HepG2 (cell line): ENCODE measurements at regions not wholly inside any gene's neighbourhood (a gene's known extent, or its start where the extent isn't known, plus 50 kb on each side); places are given as distances from the start of the nearest gene placed in this dataset.

ENCODE experiments used
- ELF1 ChIP-seq: sonication (generic); formaldehyde crosslinking; IDR thresholded peaks from 2 replicates; pipeline ENCODE4 v1.4.0; 2020; ENCODE audit warnings: missing genetic modification reagents
- FOXA1 ChIP-seq, 2 experiments: fragments of 450-650 bp in 1 of 2; sonication (generic) in 1 of 2; formaldehyde crosslinking in 1 of 2; IDR thresholded peaks; 2 replicates each; pipeline versions ENCODE4 v1.4.0 to v1.6.1; 2016 to 2020; ENCODE audit warnings: missing genetic modification reagents in 1 of 2
- FOXM1 ChIP-seq: sonication (generic); formaldehyde crosslinking; IDR thresholded peaks from 2 replicates; pipeline ENCODE4 v1.5.0; 2020; ENCODE audit warnings: missing genetic modification reagents
- TEAD2 ChIP-seq: sonication (generic); formaldehyde crosslinking; IDR thresholded peaks from 2 replicates; pipeline ENCODE4 v1.9.0; 2021; ENCODE audit warnings: missing genetic modification reagents
- TF ChIP-seq, protein P1 (sequence below), 2 experiments: IDR thresholded peaks; 2 replicates each; pipeline ENCODE4 v1.6.1; 2011 to 2012; ENCODE audit warnings: low read length in 2 of 2, borderline replicate concordance in 1 of 2, low read depth in 1 of 2, mild to moderate bottlenecking in 1 of 2, moderate library complexity in 1 of 2
- TF ChIP-seq, protein P2 (sequence below), 2 experiments: sonication (generic) in 1 of 2; formaldehyde crosslinking in 1 of 2; IDR thresholded peaks; 2 replicates each; pipeline versions ENCODE4 v1.5.1 to v1.6.1; 2011 to 2020; ENCODE audit warnings: borderline replicate concordance in 1 of 2, low read depth in 1 of 2, low read length in 1 of 2, mild to moderate bottlenecking in 1 of 2, missing genetic modification reagents in 1 of 2, moderate library complexity in 1 of 2
- TF ChIP-seq, protein P3 (sequence below): sonication (generic); formaldehyde crosslinking; IDR thresholded peaks from 2 replicates; pipeline ENCODE4 v1.4.0; 2020; ENCODE audit warnings: missing genetic modification reagents

DNA sequence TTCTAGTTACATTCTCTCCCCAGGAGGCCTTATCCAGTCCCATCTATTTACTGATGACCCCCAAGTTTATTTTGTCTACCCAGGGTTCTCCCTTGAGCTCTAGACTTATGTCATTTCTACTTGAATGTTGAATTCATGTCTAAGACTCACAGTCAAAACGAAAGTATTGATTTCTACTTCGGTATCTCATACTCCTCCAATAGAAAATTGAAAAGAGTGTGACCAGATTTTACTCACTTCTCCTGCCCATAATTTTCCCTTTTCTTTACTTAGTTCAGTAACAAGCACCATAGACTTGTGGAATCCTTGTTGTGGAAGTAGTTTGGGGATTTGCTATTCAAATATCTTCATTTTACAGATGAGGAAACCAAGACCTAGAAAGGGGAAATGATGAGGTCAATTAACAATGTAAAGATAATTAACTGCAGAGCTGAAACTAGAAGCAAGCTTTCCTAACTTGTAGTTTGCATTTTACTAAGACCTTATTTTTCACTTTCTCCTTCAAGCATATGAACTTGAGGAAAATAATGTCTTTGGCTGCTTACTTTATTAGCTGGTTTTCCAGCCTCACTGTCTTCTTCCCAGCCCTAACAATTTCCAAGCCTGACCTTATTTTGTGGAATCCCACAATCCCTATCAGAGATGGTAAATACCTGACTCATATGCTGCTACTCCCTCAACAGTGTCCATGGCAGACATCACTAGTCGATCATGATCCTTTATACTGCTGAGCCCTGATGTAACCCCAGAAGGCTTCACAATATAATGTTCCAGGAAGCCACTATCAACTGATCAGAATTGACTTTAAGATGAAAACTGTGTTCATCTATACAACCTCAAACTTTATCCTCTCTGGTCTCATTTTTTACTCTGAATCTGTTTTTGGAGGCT lies 123.9 kb upstream of the AGBL1 start:
- TF ChIP-seq, protein P1, sequence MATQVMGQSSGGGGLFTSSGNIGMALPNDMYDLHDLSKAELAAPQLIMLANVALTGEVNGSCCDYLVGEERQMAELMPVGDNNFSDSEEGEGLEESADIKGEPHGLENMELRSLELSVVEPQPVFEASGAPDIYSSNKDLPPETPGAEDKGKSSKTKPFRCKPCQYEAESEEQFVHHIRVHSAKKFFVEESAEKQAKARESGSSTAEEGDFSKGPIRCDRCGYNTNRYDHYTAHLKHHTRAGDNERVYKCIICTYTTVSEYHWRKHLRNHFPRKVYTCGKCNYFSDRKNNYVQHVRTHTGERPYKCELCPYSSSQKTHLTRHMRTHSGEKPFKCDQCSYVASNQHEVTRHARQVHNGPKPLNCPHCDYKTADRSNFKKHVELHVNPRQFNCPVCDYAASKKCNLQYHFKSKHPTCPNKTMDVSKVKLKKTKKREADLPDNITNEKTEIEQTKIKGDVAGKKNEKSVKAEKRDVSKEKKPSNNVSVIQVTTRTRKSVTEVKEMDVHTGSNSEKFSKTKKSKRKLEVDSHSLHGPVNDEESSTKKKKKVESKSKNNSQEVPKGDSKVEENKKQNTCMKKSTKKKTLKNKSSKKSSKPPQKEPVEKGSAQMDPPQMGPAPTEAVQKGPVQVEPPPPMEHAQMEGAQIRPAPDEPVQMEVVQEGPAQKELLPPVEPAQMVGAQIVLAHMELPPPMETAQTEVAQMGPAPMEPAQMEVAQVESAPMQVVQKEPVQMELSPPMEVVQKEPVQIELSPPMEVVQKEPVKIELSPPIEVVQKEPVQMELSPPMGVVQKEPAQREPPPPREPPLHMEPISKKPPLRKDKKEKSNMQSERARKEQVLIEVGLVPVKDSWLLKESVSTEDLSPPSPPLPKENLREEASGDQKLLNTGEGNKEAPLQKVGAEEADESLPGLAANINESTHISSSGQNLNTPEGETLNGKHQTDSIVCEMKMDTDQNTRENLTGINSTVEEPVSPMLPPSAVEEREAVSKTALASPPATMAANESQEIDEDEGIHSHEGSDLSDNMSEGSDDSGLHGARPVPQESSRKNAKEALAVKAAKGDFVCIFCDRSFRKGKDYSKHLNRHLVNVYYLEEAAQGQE (IDR thresholded peaks at IDR 0.05; ENCODE audit: borderline replicate concordance in 1 of 2, low read depth in 1 of 2, low read length in 2 of 2) = no peak
- TF ChIP-seq FOXA1 (IDR thresholded peaks at IDR 0.05) (no peak), FOXA1 (CRISPR knock-in tag; IDR thresholded peaks at IDR 0.05) (no peak), ELF1 (no peak), FOXM1 (CRISPR knock-in tag) (no peak), TEAD2 (no peak)
- TF ChIP-seq, protein P2, sequence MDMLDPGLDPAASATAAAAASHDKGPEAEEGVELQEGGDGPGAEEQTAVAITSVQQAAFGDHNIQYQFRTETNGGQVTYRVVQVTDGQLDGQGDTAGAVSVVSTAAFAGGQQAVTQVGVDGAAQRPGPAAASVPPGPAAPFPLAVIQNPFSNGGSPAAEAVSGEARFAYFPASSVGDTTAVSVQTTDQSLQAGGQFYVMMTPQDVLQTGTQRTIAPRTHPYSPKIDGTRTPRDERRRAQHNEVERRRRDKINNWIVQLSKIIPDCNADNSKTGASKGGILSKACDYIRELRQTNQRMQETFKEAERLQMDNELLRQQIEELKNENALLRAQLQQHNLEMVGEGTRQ (IDR thresholded peaks at IDR 0.05; ENCODE audit: low read depth, low read length) = no peak
- TF ChIP-seq, protein P2 (CRISPR knock-in tag; IDR thresholded peaks at IDR 0.05; ENCODE audit: borderline replicate concordance) = no peak
- TF ChIP-seq, protein P3, sequence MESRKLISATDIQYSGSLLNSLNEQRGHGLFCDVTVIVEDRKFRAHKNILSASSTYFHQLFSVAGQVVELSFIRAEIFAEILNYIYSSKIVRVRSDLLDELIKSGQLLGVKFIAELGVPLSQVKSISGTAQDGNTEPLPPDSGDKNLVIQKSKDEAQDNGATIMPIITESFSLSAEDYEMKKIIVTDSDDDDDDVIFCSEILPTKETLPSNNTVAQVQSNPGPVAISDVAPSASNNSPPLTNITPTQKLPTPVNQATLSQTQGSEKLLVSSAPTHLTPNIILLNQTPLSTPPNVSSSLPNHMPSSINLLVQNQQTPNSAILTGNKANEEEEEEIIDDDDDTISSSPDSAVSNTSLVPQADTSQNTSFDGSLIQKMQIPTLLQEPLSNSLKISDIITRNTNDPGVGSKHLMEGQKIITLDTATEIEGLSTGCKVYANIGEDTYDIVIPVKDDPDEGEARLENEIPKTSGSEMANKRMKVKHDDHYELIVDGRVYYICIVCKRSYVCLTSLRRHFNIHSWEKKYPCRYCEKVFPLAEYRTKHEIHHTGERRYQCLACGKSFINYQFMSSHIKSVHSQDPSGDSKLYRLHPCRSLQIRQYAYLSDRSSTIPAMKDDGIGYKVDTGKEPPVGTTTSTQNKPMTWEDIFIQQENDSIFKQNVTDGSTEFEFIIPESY (CRISPR knock-in tag) = no peak
